ENCODE measurements at regions not wholly inside any gene's neighbourhood (a gene's known extent, or its start where the extent isn't known, plus 50 kb on each side); places are given as distances from the start of the nearest gene placed in this dataset.

GRCh38 chr19:29104605-29105241, 108.2 kb downstream of the UQCRFS1 start:
- TF ChIP-seq, protein P1, sequence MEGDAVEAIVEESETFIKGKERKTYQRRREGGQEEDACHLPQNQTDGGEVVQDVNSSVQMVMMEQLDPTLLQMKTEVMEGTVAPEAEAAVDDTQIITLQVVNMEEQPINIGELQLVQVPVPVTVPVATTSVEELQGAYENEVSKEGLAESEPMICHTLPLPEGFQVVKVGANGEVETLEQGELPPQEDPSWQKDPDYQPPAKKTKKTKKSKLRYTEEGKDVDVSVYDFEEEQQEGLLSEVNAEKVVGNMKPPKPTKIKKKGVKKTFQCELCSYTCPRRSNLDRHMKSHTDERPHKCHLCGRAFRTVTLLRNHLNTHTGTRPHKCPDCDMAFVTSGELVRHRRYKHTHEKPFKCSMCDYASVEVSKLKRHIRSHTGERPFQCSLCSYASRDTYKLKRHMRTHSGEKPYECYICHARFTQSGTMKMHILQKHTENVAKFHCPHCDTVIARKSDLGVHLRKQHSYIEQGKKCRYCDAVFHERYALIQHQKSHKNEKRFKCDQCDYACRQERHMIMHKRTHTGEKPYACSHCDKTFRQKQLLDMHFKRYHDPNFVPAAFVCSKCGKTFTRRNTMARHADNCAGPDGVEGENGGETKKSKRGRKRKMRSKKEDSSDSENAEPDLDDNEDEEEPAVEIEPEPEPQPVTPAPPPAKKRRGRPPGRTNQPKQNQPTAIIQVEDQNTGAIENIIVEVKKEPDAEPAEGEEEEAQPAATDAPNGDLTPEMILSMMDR (IDR thresholded peaks at IDR 0.05), result no peak
- no peak for TF ChIP-seq POLR2A (IDR thresholded peaks at IDR 0.05)
